OCI-LY7 (cell line): ENCODE measurements at regions not wholly inside any gene's neighbourhood (a gene's known extent, or its start where the extent isn't known, plus 50 kb on each side); places are given as distances from the start of the nearest gene placed in this dataset.
"Not testable (repeated sequence)": the region's sequence is repeated elsewhere in the genome, so short reads cannot be mapped to it uniquely, and the experiment has no call there.

Source experiments
- BruUV-seq: library from RNA; stranded (reverse); fragments of 400-500 nt; replicated peaks from 2 replicates; lab custom pipeline; 2021; lab: Mats Ljungman, UMichigan
- CTCF ChIA-PET: fragments of 300-600 bp; sonication (Branson Sonifier 250); formaldehyde crosslinking; loops from one replicate; lab custom pipeline; 2022; ENCODE audit warnings: antibody characterized with exemption; ENCODE audit not compliant: unreplicated experiment; lab: Charles Lee
- POLR2A ChIA-PET: fragments of 300-600 bp; sonication (Branson Sonifier 250); formaldehyde crosslinking; loops from one replicate; lab custom pipeline; 2022; ENCODE audit warnings: antibody characterized with exemption; lab: Charles Lee
- DNase-seq: peaks from one replicate; pipeline ENCODE4 v3.0.0-alpha.2; 2015; ENCODE audit warnings: low spot score
- H2AFZ ChIP-seq: fragments of 200-600 bp; sonication (generic), shearing (Covaris generic); 2 replicates; pipeline ENCODE4 v1.6.1; 2014; ENCODE audit warnings: mild to moderate bottlenecking, antibody characterized with exemption, low read length, moderate library complexity
- H3K27ac ChIP-seq: fragments of 200-600 bp; sonication (generic); 2 replicates; pipeline ENCODE4 v1.5.1; 2014; ENCODE audit warnings: mixed run types, low read depth, mild to moderate bottlenecking, moderate library complexity, low read length, inconsistent platforms; ENCODE audit not compliant: poor library complexity, severe bottlenecking
- H3K36me3 ChIP-seq: fragments of 200-600 bp; sonication (generic); 2 replicates; pipeline ENCODE4 v1.6.1; 2014; ENCODE audit warnings: mild to moderate bottlenecking, antibody characterized with exemption, low read length, moderate library complexity, mixed read lengths; ENCODE audit not compliant: insufficient read depth
- H3K4me1 ChIP-seq: fragments of 200-600 bp; sonication (generic); 2 replicates; pipeline ENCODE4 v1.5.1; 2014; ENCODE audit warnings: mild to moderate bottlenecking, low read length; ENCODE audit not compliant: insufficient read depth, poor library complexity, severe bottlenecking
- H3K4me2 ChIP-seq: fragments of 200-600 bp; sonication (generic); 2 replicates; pipeline ENCODE4 v1.6.1; 2014; ENCODE audit warnings: mild to moderate bottlenecking, low read length
- H3K4me3 ChIP-seq: fragments of 200-600 bp; sonication (generic); 2 replicates; pipeline ENCODE4 v1.5.1; 2014; ENCODE audit warnings: mild to moderate bottlenecking, low read depth, low read length; ENCODE audit not compliant: poor library complexity, severe bottlenecking
- H3K79me2 ChIP-seq: fragments of 200-600 bp; sonication (generic); 2 replicates; pipeline ENCODE4 v1.6.1; 2016; ENCODE audit warnings: low read depth, mild to moderate bottlenecking, low read length, moderate library complexity, mixed read lengths; ENCODE audit not compliant: insufficient read depth
- H3K9me2 ChIP-seq: fragments of 200-600 bp; sonication (generic); 2 replicates; pipeline ENCODE4 v1.6.1; 2016; ENCODE audit warnings: mild to moderate bottlenecking, low read length, mixed read lengths; ENCODE audit not compliant: insufficient read depth
- H3K9me3 ChIP-seq: fragments of 200-600 bp; sonication (generic); 2 replicates; pipeline ENCODE4 v1.6.1; 2014; ENCODE audit warnings: mild to moderate bottlenecking, mixed run types, low read length, mixed read lengths
- H4K20me1 ChIP-seq: fragments of 200-600 bp; sonication (generic); 2 replicates; pipeline ENCODE4 v1.6.1; 2014; ENCODE audit warnings: mild to moderate bottlenecking, antibody characterized with exemption, low read length, moderate library complexity, mixed read lengths; ENCODE audit not compliant: insufficient read depth
- EZH2phosphoT487 ChIP-seq: fragments of 200-600 bp; sonication (generic); IDR thresholded peaks from 2 replicates; pipeline ENCODE4 v1.6.1; 2018; ENCODE audit warnings: low read depth, borderline replicate concordance, mild to moderate bottlenecking, mixed run types, antibody characterized with exemption, low read length, moderate library complexity, mixed read lengths
- intact Hi-C: fragments of 100-400 bp; cut with micrococcal nuclease; formaldehyde crosslinking; loops from one replicate; pipeline ENCODE4 v1.10.0; 2022; ENCODE audit not compliant: unreplicated experiment
- TF ChIP-seq, protein P1 (sequence below): fragments of 200-600 bp; sonication (generic); conservative IDR thresholded peaks from 2 replicates; pipeline ENCODE4 v1.5.1; 2014; ENCODE audit warnings: mild to moderate bottlenecking, antibody characterized with exemption, low read length, moderate library complexity, mixed read lengths

DNA sequence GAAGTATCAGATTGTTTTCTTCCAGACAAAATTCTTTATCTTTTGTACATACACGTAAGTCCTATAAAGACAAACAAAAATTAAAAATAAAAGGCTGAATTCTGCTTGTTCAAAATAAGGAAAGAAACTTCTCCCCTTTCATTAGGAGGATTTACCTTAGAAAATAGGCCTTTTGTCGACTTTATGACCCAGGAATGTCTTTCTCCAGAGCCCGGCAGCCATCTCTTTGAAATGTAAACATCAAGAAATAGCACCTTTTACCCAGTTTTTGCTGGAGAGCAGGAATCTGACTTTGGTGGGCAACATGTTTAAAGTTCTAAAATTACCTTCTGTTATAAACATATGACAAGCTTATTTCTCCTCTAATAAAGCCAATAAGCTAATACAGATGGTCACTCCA, 373.0 kb upstream of the FTMT start:
- Histone ChIP-seq H3K9me3 (no peaks in the 10 kb centered on the region), H3K27ac (no peak overlapping the region), H2AFZ (no peak overlapping the region), H3K36me3 (no peaks in the 10 kb centered on the region), H4K20me1 (no peaks in the 10 kb centered on the region), H3K79me2 (no peaks in the 10 kb centered on the region), H3K4me3 (no peak overlapping the region), H3K9me2 (no peaks in the 10 kb centered on the region), H3K4me2 (no peak overlapping the region), H3K4me1 (no peaks in the 10 kb centered on the region)
- POLR2A ChIA-PET, result no interaction called here
- intact Hi-C loops, result no loop called here
- no TSS peak for BruUV-seq
- TF ChIP-seq EZH2phosphoT487, result no peak
- TF ChIP-seq, protein P1, sequence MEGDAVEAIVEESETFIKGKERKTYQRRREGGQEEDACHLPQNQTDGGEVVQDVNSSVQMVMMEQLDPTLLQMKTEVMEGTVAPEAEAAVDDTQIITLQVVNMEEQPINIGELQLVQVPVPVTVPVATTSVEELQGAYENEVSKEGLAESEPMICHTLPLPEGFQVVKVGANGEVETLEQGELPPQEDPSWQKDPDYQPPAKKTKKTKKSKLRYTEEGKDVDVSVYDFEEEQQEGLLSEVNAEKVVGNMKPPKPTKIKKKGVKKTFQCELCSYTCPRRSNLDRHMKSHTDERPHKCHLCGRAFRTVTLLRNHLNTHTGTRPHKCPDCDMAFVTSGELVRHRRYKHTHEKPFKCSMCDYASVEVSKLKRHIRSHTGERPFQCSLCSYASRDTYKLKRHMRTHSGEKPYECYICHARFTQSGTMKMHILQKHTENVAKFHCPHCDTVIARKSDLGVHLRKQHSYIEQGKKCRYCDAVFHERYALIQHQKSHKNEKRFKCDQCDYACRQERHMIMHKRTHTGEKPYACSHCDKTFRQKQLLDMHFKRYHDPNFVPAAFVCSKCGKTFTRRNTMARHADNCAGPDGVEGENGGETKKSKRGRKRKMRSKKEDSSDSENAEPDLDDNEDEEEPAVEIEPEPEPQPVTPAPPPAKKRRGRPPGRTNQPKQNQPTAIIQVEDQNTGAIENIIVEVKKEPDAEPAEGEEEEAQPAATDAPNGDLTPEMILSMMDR, result no peak
- no peak for DNase-seq
- CTCF ChIA-PET, result no interaction called here

DNA sequence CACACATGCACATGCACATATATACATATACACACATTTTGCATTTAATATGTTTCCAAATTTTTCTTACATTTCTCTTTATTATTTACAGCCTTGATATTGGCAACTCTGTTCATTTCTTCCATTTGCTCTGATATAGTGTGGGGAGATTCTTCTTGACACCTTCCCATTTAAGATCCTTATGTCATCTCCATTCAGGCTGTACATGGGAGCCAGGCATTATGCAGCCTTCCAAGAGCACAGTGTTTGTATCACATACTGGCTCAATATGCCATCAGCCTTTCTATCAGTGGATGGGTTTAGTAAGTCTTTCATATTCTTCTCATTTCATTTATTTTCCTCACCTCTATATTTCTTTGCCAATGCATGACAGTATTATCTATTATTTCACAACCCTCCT, 372.3 kb upstream of the FTMT start:
- Histone ChIP-seq H2AFZ (no peak overlapping the region), H3K4me2 (no peak overlapping the region), H3K4me1 (no peaks in the 10 kb centered on the region), H3K9me2 (no peaks in the 10 kb centered on the region), H3K4me3 (no peak overlapping the region), H3K79me2 (no peaks in the 10 kb centered on the region), H3K9me3 (no peaks in the 10 kb centered on the region), H3K36me3 (no peaks in the 10 kb centered on the region), H3K27ac (no peak overlapping the region), H4K20me1 (no peaks in the 10 kb centered on the region)
- no peak for DNase-seq
- no peak for TF ChIP-seq EZH2phosphoT487
- TF ChIP-seq, protein P1, result no peak
- ChIA-PET POLR2A (no interaction called here), CTCF (no interaction called here)
- no TSS peak for BruUV-seq
- intact Hi-C loops, result no loop called here

DNA sequence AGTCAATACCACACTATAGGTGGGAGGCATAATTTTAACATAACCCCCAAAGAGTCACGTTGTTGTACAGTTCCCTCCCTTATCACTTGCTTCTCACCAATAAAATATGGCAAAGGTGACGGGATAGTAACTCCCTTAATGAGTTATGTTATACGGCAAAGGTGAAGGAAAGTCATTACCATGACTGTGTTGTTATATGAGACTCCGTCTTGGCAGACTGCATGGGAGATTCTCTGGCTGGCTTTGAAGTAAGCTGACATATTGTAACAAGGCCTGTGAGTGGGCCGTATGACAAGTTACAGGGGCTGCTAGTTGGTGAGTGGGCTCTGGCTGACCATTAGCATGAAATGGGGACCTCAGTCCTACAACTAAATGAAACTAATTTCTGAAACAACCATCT, 366.4 kb upstream of the FTMT start:
- intact Hi-C loops, result no loop called here
- no peaks in the 10 kb centered on the region for H3K79me2 ChIP-seq
- TF ChIP-seq EZH2phosphoT487, result no peak
- TF ChIP-seq, protein P1, result no peak
- no peak overlapping the region for H3K27ac ChIP-seq
- H3K4me3 ChIP-seq, result no peak overlapping the region
- BruUV-seq, result no TSS peak
- H4K20me1 ChIP-seq, result no peaks in the 10 kb centered on the region
- no peak for DNase-seq
- no peaks in the 10 kb centered on the region for H3K9me3 ChIP-seq
- CTCF ChIA-PET, result no interaction called here
- no peaks in the 10 kb centered on the region for H3K36me3 ChIP-seq
- no peak overlapping the region for H3K4me2 ChIP-seq
- no peaks in the 10 kb centered on the region for H3K9me2 ChIP-seq
- no peaks in the 10 kb centered on the region for H3K4me1 ChIP-seq
- POLR2A ChIA-PET, result interaction anchor here (0.6 to 0.8 kb wide), 2 partner anchors 279 to 1342 kb away, joined by 4 to 5 read pairs; no protein-coding TSS in a partner anchor
- H2AFZ ChIP-seq, result no peak overlapping the region

DNA sequence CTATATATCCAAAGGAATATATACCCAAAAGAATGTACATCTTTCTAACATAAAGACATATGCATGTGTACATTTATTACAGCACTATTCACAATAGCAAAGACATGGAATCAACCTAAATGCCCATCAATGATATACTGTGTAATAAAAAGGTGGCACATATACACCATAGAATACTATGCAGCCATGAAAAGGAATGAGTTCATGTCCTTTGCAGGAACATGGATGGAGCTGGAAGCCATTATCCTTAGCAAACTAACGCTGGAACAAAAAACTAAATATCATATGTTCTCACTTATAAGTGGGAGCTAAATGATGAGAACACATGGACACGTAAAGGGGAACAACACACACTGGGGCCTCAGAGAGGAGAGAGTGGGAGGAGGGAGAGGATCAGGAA, 365.7 kb upstream of the FTMT start:
- H4K20me1 ChIP-seq, CTCF ChIA-PET, H2AFZ ChIP-seq, DNase-seq, H3K9me3 ChIP-seq, H3K79me2 ChIP-seq, H3K36me3 ChIP-seq, H3K27ac ChIP-seq, H3K4me3 ChIP-seq, H3K4me1 ChIP-seq, H3K9me2 ChIP-seq, intact Hi-C loops, BruUV-seq, H3K4me2 ChIP-seq: not testable (repeated sequence)
- POLR2A ChIA-PET, result interaction anchor here (0.6 kb wide), 1 partner anchor 1342 kb away, joined by 4 read pairs; no protein-coding TSS in a partner anchor
